HG03342 (cell line): ENCODE measurements at regions not wholly inside any gene's neighbourhood (a gene's known extent, or its start where the extent isn't known, plus 50 kb on each side); places are given as distances from the start of the nearest gene placed in this dataset.

ENCODE experiments used
- ATAC-seq: cut with Tn5 transposase; IDR thresholded peaks from one replicate; pipeline ENCODE4 v1.9.1; 2021; ENCODE audit warnings: mild to moderate bottlenecking, moderate library complexity; ENCODE audit not compliant: unreplicated experiment

DNA sequence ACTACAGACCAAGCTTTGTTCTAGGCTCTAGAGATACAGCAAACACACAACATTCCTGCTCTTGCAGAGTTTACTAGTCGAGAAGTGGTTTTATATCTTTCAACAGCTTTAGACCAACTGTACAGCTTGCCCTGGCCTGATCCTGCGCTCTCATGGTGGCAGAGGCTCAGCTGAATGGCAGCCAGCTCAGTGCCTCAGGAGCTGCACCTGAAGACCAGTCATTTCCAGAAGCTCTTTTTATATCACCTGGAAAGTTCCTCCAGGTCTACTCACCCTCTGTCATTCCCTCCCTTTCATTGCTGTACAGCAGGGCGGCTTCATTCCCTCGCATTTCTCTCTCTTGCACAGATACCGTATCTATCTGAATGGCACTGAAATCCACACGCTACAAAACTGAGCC lies 319.8 kb downstream of the GATA3 start:
- no peak for ATAC-seq

DNA sequence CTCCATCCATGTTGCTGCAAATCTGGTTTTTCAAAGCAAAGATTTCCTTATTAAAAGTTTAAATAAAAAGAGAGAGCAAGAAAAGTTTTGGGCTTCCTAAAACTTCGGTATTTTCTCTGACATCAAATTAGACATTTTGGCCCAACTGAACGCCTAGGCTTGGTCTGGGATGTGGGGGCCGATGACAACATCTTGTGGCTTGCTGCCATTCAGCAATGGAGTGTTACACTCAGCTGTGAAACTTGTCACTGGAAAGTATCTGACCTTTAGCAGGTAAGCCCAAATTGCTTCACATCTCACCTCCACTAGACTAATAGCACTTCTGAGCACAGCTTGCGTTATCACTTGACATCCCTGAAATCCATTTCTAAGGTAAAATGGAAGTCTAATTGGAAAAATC lies 320.6 kb downstream of the GATA3 start:
- no peak for ATAC-seq

DNA sequence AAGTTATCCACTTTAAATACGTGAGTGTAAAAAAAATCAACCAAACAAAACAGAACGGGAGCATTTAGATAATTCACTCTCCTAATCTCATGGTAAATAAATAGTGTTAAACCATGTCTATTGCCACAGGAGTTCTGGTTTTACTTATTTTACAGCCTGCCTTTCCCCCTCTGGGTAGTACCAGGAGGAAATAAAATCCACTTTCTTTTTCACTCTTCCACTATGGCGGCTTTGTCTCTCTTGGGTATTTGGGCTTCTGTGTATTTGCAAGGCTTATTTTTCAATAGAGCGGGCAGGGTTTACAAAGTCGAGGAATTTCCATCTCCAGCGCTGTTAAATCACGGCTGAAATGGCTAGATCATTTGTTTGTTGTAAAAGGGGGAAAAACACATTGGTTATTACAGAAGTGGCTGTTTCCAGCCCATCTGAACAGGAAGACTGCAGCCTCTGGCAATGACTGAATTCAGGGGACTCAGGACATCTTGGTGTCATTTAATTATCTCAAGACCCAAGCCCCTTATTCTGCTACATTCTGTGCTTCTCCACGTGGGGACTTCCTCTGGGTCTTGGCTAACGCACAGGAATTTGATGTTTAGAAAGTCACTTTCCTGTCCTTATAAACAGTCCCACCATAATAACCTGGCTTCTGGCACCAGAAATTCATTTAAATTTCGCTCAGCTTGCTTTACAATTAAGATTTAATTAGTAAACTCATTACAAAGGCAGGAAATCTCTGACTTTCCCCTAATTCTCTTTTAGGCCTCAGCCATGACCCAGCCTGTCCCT lies 323.9 kb downstream of the GATA3 start:
- ATAC-seq, result no peak

DNA sequence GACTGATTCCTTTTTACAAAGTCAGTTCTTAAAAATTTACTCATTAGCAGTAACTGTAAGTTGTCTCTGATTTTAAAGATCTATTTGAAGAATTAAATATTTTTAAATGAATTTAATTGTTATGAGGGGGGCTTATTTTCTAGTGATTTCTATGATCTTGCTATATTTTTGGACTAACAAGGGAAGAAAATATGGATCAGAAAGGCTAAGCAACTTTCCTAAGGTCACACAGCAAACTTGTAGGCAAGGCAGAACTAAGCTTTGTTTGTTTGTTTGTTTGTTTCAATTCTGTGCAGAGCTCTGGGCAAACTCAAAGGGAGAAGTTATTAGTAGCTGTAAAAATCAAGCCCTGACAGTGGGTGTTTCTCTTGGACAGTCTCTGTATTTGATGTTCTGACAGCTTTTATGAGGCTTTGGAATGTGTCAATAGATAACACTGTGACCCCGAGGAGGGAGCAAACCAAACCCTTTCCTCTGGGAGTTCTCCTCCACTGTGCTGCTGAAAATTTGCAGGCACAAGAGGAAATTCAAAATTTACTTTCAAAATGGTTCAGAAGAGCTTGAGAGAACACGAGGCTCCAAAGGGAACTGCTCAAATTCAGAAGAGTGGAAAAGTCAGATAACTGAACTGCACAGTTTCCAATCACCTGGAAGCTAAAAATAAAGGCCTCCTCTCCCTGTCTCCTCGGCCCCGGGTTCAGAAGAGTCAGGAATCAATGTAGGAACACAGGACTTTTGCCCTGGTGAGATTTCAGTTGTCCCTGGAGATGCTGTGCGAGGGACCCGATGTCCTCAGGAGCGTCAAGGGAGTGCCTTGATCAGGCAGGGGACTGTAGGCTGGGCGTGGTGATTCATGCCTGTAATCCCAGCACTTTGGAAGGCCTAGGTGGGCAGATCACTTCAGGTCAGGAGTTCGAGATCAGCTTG lies 325.7 kb downstream of the GATA3 start:
- ATAC-seq, result no peak

GRCh38 chr10:8380833-8381496 lies 326.5 kb downstream of the GATA3 start:
- ATAC-seq, result no peak

- ATAC-seq, result no peak
Measured at GRCh38 chr10:8386781-8387180, 332.3 kb downstream of the GATA3 start.

- no peak for ATAC-seq
Measured at GRCh38 chr10:8389630-8390029, 335.1 kb downstream of the GATA3 start.

- no peak for ATAC-seq
Measured at GRCh38 chr10:8392216-8392615, 337.7 kb downstream of the GATA3 start.

- ATAC-seq, result no peak
Measured at GRCh38 chr10:8393531-8393930, 339.0 kb downstream of the GATA3 start.

DNA sequence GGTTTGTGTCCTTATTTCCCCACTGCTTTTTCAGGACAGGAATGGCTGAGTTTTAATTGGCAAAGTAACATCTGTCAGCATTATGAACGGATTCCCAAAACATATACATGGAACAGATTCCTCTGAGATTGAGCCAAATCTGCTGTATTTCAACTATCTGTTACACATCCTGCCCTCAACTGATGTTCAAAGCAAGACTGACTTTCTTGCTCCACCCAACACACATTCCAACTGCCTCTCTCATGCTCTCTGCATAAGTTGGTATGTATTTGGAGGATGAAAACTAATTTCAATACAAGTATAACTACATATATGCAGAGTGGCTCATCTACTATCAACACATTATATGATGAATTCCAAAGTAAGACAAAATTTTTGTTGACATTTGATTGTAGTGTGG lies 342.2 kb downstream of the GATA3 start:
- no peak for ATAC-seq

GRCh38 chr10:8398771-8399170 lies 344.3 kb downstream of the GATA3 start:
- ATAC-seq, result no peak

DNA sequence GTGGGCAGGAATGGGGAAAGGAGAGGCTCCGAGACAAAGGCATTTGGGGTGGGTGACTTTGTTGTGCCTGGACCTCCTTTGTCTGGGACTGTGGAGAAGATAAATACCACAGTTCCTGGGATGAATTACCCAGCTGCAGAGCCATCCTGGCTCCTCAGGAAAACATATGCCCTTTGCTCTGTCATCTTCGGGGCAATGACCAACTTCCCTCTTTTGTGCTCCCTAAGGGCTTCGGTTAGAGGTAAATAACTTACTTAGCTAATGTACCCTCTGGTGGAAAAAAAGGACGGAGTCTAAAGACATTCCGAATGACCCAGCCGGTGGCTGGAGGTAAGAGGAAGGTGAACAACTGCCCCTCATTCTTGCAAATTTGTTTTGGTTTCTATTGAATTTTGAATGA lies 345.7 kb downstream of the GATA3 start:
- ATAC-seq, result no peak

GRCh38 chr10:8400892-8401291 lies 346.4 kb downstream of the GATA3 start:
- ATAC-seq, result no peak

DNA sequence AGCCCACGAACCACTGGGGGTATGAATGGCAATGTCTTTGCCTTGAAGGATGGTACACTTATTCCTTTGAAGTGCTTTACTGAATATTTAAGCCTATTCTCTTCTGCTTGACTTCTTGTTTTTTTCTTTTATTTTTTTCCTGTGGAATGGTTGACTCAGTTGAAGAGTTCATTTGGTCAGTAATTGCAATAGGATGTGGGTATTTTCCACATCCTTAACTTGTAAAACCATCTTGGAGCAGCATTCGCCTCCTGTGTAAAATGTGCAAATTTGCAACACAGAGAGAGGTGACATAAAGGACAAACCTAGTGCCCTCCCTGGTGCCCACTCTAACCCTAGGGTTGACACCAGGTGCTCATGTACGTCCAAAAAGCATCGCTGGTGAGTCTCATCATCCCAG lies 347.0 kb downstream of the GATA3 start:
- no peak for ATAC-seq

- no peak for ATAC-seq
Measured at GRCh38 chr10:8402576-8402975, 348.1 kb downstream of the GATA3 start.

- no peak for ATAC-seq
Measured at GRCh38 chr10:8403711-8404371, 349.4 kb downstream of the GATA3 start.

DNA sequence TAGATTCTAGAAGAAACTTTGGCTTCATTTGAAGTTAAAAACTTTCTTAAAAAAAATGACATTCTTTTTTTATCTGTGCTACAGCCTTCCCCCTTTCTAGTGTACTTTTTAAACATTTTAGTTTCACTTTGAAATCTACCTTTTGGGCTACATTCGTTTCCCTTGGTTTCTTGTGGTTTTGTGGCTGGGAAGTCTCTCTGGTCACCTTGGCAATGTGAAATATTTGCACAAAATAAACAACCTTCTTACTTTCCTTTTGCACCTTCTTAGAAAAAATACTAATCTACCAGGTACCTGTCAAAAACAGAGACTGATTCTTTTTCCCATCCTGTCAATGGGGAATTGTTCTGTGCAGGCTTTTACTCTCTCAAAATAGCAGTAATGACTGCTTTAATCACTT lies 350.2 kb downstream of the GATA3 start:
- peak; percentile 81 for ATAC-seq

DNA sequence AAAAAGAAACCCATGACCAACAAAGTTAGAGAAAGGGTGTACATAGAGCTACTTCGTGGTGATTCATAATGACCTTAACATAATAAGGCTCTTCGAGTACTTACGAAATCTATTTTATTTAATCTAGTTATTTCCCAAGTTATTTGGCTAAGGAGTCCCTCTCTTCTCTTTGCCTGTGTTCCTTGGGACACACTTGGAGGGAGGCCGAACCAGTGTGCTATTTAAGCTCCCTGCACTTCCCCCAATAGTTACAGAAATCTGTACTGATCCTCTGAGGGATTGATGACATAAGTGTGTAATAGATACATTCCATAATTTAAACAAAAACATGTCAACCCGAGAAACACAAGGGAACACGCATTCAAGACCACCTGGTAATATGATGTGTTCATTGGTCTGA lies 351.1 kb downstream of the GATA3 start:
- ATAC-seq, result no peak

DNA sequence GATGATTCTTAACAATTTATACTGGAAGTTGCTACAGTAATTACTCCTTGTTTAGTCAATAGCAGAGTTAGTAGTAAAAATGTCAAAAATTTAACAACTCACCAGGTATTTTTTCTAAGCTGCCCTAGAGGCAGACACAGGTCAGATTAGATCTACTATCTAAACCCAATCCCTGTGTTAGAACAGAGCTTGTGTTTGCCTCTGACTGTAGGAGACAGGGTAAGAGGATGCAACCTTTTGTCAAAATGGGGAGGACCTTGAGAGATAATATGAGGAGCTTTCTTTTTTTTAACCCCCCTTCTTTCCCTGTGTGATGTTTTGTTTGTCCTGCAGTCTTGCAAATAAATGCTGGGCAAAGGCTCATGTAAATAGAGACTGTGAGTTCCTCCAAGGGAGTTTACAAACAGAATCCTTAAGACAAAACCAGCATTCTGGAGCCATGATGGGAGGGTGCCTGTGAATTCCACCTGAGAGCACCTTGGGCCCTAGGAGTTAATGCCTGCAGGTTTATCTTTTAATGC lies 353.1 kb downstream of the GATA3 start:
- no peak for ATAC-seq

- no peak for ATAC-seq
Measured at GRCh38 chr10:8410506-8410905, 356.0 kb downstream of the GATA3 start.

GRCh38 chr10:8412541-8412940 lies 358.1 kb downstream of the GATA3 start:
- ATAC-seq, result no peak
